MM.1S (cell line): ENCODE measurements at regions not wholly inside any gene's neighbourhood (a gene's known extent, or its start where the extent isn't known, plus 50 kb on each side); places are given as distances from the start of the nearest gene placed in this dataset.

Experiments
- DNase-seq: peaks from one replicate; pipeline ENCODE4 v3.0.0-alpha.2; 2015
- H2AFZ ChIP-seq: fragments of 300-600 bp; sonication (generic); 2 replicates; pipeline ENCODE4 v1.6.0; 2016; ENCODE audit warnings: antibody characterized with exemption, low read length
- H3F3A ChIP-seq: fragments of 300-600 bp; sonication (generic); 2 replicates; pipeline ENCODE4 v1.6.1; 2016; ENCODE audit warnings: mild to moderate bottlenecking, antibody characterized with exemption, low read length, moderate library complexity, mixed read lengths; ENCODE audit not compliant: insufficient read depth
- H3K27ac ChIP-seq: fragments of 300-600 bp; sonication (generic); 2 replicates; pipeline ENCODE4 v1.5.1; 2016; ENCODE audit warnings: mild to moderate bottlenecking, low read length
- H3K27me3 ChIP-seq: fragments of 300-600 bp; sonication (generic); replicated peaks from 2 replicates; pipeline ENCODE4 v1.6.0; 2016; ENCODE audit warnings: low read length; ENCODE audit not compliant: insufficient read depth
- H3K36me3 ChIP-seq: fragments of 300-600 bp; sonication (generic); replicated peaks from 2 replicates; pipeline ENCODE4 v1.6.1; 2016; ENCODE audit warnings: mild to moderate bottlenecking, low read length, mixed read lengths; ENCODE audit not compliant: insufficient read depth
- H3K4me1 ChIP-seq: fragments of 300-600 bp; sonication (generic); 2 replicates; pipeline ENCODE4 v1.6.1; 2016; ENCODE audit warnings: low read length, mixed read lengths
- H3K4me2 ChIP-seq: fragments of 300-600 bp; sonication (generic); 2 replicates; pipeline ENCODE4 v1.6.0; 2016; ENCODE audit warnings: low read depth, low read length
- H3K4me3 ChIP-seq: fragments of 300-600 bp; sonication (generic); 2 replicates; pipeline ENCODE4 v1.5.1; 2016; ENCODE audit warnings: low read length, mixed read lengths
- H3K79me2 ChIP-seq: fragments of 300-600 bp; sonication (generic); 2 replicates; pipeline ENCODE4 v1.6.1; 2016; ENCODE audit warnings: mixed run types, low read length, mixed read lengths
- H3K9ac ChIP-seq: fragments of 300-600 bp; sonication (generic); 2 replicates; pipeline ENCODE4 v1.6.1; 2016; ENCODE audit warnings: low read length, mixed read lengths
- H3K9me2 ChIP-seq: fragments of 300-600 bp; sonication (generic); replicated peaks from 2 replicates; pipeline ENCODE4 v1.6.1; 2016; ENCODE audit warnings: mild to moderate bottlenecking, low read length, mixed read lengths; ENCODE audit not compliant: insufficient read depth
- H3K9me3 ChIP-seq: fragments of 300-600 bp; sonication (generic); replicated peaks from 2 replicates; pipeline ENCODE4 v1.6.1; 2016; ENCODE audit warnings: mild to moderate bottlenecking, low read length, mixed read lengths; ENCODE audit not compliant: insufficient read depth
- H4K20me1 ChIP-seq: fragments of 300-600 bp; sonication (generic); 2 replicates; pipeline ENCODE4 v1.6.1; 2016; ENCODE audit warnings: mild to moderate bottlenecking, low read length, moderate library complexity, mixed read lengths; ENCODE audit not compliant: insufficient read depth
- EZH2 ChIP-seq: fragments of 300-600 bp; sonication (generic); optimal IDR thresholded peaks from 2 replicates; pipeline ENCODE3; 2017; ENCODE audit warnings: low read depth, mild to moderate bottlenecking, antibody characterized with exemption, low read length, mixed read lengths
- EZH2phosphoT487 ChIP-seq: fragments of 300-600 bp; sonication (generic); IDR thresholded peaks from 2 replicates; pipeline ENCODE4 v1.6.1; 2018; ENCODE audit warnings: antibody characterized with exemption, low read length
- TF ChIP-seq, protein P1 (sequence below): fragments of 300-600 bp; sonication (generic); IDR thresholded peaks from 2 replicates; pipeline ENCODE4 v1.5.1; 2016; ENCODE audit warnings: antibody characterized with exemption, low read length, mixed read lengths

GRCh38 chr20:57991211-57991881 lies 237.1 kb downstream of the ANKRD60 start:
- Histone ChIP-seq H3F3A (no peaks in the 10 kb centered on the region), H4K20me1 (no peaks in the 10 kb centered on the region), H3K27ac (no peak overlapping the region), H3K4me1 (no peaks in the 10 kb centered on the region), H2AFZ (no peak overlapping the region), H3K9me2 (no peaks in the 10 kb centered on the region), H3K27me3 (peaks cover 99% of the 10 kb centered on the region), H3K36me3 (no peaks in the 10 kb centered on the region), H3K4me3 (no peak overlapping the region), H3K9ac (no peak overlapping the region), H3K9me3 (no peaks in the 10 kb centered on the region), H3K4me2 (no peak overlapping the region), H3K79me2 (no peaks in the 10 kb centered on the region)
- TF ChIP-seq, protein P1, sequence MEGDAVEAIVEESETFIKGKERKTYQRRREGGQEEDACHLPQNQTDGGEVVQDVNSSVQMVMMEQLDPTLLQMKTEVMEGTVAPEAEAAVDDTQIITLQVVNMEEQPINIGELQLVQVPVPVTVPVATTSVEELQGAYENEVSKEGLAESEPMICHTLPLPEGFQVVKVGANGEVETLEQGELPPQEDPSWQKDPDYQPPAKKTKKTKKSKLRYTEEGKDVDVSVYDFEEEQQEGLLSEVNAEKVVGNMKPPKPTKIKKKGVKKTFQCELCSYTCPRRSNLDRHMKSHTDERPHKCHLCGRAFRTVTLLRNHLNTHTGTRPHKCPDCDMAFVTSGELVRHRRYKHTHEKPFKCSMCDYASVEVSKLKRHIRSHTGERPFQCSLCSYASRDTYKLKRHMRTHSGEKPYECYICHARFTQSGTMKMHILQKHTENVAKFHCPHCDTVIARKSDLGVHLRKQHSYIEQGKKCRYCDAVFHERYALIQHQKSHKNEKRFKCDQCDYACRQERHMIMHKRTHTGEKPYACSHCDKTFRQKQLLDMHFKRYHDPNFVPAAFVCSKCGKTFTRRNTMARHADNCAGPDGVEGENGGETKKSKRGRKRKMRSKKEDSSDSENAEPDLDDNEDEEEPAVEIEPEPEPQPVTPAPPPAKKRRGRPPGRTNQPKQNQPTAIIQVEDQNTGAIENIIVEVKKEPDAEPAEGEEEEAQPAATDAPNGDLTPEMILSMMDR, result no peak
- DNase-seq, result no peak

- TF ChIP-seq EZH2phosphoT487 (no peak), EZH2 (no peak)
- TF ChIP-seq, protein P1, result no peak
- no peak for DNase-seq
- Histone ChIP-seq H2AFZ (no peak overlapping the region), H3K9me2 (no peaks in the 10 kb centered on the region), H3K4me3 (no peak overlapping the region), H3K4me1 (no peaks in the 10 kb centered on the region), H3F3A (no peaks in the 10 kb centered on the region), H3K36me3 (no peaks in the 10 kb centered on the region), H3K27ac (no peak overlapping the region), H3K9ac (no peak overlapping the region), H3K27me3 (peaks cover 96% of the 10 kb centered on the region), H3K9me3 (no peaks in the 10 kb centered on the region), H3K79me2 (no peaks in the 10 kb centered on the region), H4K20me1 (no peaks in the 10 kb centered on the region), H3K4me2 (no peak overlapping the region)
These were observed 238.0 kb downstream of the ANKRD60 start for GRCh38 chr20:57990396-57990987.

- H4K20me1 ChIP-seq, result no peaks in the 10 kb centered on the region
- H3K4me2 ChIP-seq, result no peak overlapping the region
- no peaks in the 10 kb centered on the region for H3K36me3 ChIP-seq
- no peak for DNase-seq
- no peaks in the 10 kb centered on the region for H3K9me3 ChIP-seq
- H3K4me3 ChIP-seq, result no peak overlapping the region
- H3K9ac ChIP-seq, result no peak overlapping the region
- no peak overlapping the region for H2AFZ ChIP-seq
- no peaks in the 10 kb centered on the region for H3K4me1 ChIP-seq
- no peak for TF ChIP-seq EZH2phosphoT487
- H3K27ac ChIP-seq, result no peak overlapping the region
- no peaks in the 10 kb centered on the region for H3F3A ChIP-seq
- H3K9me2 ChIP-seq, result no peaks in the 10 kb centered on the region
- no peaks in the 10 kb centered on the region for H3K79me2 ChIP-seq
- peaks cover 92% of the 10 kb centered on the region for H3K27me3 ChIP-seq
These were observed 239.6 kb downstream of the ANKRD60 start for GRCh38 chr20:57988828-57989227.

- Histone ChIP-seq H3K9me3 (no peaks in the 10 kb centered on the region), H2AFZ (no peak overlapping the region), H3K9me2 (no peaks in the 10 kb centered on the region), H4K20me1 (no peaks in the 10 kb centered on the region), H3F3A (no peaks in the 10 kb centered on the region), H3K36me3 (no peaks in the 10 kb centered on the region), H3K4me1 (no peaks in the 10 kb centered on the region), H3K27me3 (peaks cover 90% of the 10 kb centered on the region), H3K4me2 (no peak overlapping the region), H3K4me3 (no peak overlapping the region), H3K27ac (no peak overlapping the region), H3K9ac (no peak overlapping the region), H3K79me2 (no peaks in the 10 kb centered on the region)
- DNase-seq, result no peak
- TF ChIP-seq, protein P1, result no peak
- no peak for TF ChIP-seq EZH2phosphoT487
These were observed 240.0 kb downstream of the ANKRD60 start for GRCh38 chr20:57988422-57988821.
